NCI-H82 (cell line): ENCODE measurements at regions not wholly inside any gene's neighbourhood (a gene's known extent, or its start where the extent isn't known, plus 50 kb on each side); places are given as distances from the start of the nearest gene placed in this dataset.
"Not testable (repeated sequence)": the region's sequence is repeated elsewhere in the genome, so short reads cannot be mapped to it uniquely, and the experiment has no call there.

Experiments used
- DNase-seq: peaks from one replicate; lab custom pipeline; 2025; lab: John Stamatoyannopoulos, UW

DNA sequence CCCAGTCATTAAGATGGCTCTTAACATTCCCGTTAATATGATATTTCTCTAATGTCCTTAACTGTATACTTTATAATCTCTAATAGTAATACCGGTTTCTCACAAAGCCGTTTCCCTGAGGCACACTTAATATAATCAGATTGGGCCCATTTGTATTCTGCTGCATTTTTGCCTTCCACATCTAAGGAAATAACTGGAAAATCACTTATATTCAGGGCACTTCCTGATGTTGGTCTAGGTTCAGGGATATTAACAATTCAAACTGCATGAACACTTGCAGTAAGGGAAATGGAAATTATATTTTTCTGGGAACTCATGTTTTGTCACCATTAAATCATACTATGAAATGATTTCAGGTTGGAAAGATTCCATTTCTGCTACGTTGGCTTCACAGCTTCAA, 119.8 kb downstream of the TPR start:
- DNase-seq, result no peak

DNA sequence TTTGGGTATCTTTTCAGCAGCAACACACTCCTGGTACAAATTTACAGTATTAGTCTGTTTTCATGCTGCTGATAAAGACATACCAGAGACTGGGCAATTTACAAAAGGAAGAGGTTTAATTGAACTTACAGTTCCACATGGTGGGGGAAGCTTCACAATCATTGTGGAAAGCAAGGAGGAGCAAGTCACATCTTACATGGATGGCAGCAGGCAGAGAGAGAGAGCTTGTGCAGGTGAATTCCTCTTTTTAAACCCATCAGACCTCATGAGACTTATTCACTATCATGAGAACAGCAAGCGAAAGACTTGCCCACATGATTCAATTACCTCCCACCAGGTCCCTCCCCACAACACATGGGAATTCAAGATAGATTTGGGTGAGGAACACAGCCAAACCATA, 124.5 kb downstream of the TPR start:
- no peak for DNase-seq

DNA sequence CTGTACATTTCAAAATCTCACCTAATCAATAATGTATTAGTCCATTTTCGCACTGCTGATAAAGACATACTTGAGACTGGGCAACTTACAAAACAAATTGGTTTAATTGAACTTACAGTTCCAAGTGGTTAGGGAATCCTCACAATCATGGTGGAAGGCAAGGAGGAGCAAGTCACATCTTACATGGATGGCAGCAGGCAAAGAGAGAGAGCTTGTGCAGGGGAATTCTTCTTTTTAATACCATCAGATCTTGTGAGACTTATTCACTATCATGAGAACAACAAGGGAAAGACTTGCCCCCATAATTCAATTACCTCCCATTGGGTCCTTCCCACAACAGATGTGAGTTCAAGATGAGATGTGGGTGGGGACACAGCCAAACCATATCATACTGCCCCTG, 126.4 kb downstream of the TPR start:
- not testable (repeated sequence) for DNase-seq

DNA sequence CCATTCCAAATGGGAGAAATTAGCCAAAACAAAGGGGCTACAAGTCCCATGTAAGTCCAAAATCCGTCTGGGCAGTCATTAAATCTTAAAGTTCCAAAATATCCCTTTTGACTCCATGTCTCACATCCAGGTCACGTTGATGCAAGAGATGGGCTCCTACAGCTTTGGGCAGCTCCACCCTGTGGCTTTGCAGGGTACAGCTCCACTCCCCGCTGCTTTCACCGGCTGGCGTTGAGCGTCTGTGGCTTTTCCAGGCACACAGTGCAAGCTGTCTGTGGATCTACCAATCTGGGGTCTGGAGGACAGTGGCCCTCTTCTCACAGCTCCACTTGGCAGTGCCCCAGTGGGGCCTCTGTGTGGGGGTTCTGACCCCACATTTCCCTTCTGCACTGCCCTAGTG, 130.2 kb downstream of the TPR start:
- DNase-seq, result peak; percentile 64
